NCI-H2196 treated with DMSO at 0.1 percent for 48 hours (cell line): ENCODE measurements at regions not wholly inside any gene's neighbourhood (a gene's known extent, or its start where the extent isn't known, plus 50 kb on each side); places are given as distances from the start of the nearest gene placed in this dataset.

Source experiments
- DNase-seq: peaks from one replicate; lab custom pipeline; 2025; ENCODE audit not compliant: unreplicated experiment; lab: John Stamatoyannopoulos, UW

DNA sequence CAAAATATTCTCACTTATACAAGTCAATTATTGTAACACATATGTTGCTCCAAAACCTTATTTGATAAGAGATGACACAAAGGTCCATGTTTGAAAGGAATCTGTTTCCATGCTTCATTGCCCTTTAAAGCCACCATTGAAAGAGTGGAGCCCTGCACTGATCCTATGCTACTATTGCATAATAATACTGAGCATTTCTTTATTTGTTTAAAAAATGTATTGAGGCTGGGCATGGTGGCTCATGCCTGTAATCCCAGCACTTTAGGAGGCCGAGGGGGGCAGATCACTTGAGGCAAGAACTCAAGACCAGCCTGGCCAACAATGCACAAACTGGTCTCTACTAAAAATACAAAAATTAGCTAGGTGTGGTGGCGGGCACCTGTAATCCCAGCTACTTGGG is 178.8 kb upstream of the STARD13 start:
- no peak for DNase-seq

GRCh38 chr13:33466262-33466661 is 180.7 kb upstream of the STARD13 start:
- DNase-seq = no peak

GRCh38 chr13:33467556-33467955 is 182.0 kb upstream of the STARD13 start:
- DNase-seq = no peak

GRCh38 chr13:33471204-33471603 is 185.6 kb upstream of the STARD13 start:
- no peak for DNase-seq

DNA sequence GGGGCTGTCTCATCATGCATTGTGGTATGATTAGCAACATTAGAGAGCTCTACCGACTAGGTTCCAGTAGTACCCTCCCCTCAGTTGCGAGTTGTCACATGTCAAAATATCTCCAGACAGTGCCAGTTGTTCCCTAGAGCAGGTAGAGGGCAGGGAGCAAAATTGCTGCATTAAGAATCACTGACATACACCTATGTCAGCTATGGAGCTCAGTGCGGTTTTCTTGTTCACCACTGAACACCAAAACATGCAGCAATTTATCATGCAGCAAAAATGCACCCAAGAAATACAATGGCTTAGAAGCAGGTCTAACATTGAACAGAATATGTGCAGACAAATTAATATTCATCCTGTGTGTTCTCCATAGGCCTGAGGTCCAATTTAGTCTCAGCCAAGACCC is 186.9 kb upstream of the STARD13 start:
- no peak for DNase-seq

GRCh38 chr13:33479105-33479504 is 193.6 kb upstream of the STARD13 start:
- DNase-seq = no peak

DNA sequence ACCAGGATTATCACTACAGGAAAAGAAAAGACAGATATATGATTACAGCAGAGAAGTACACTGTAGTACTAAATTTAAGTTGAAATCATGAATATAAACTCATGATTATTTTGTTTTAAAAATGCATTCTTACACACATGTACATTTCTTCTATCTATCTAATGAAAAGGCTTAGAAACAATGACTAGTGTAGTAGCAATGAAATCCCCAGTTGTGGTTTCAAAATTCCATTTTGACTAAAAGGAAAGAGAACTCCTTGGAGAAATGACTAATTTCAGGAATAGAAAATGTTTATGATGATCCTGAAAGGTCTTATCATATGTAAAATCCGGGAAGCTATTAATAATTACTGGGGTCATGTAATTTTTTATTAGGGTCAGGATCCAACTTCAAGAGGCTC is 195.0 kb upstream of the STARD13 start:
- DNase-seq = no peak

DNA sequence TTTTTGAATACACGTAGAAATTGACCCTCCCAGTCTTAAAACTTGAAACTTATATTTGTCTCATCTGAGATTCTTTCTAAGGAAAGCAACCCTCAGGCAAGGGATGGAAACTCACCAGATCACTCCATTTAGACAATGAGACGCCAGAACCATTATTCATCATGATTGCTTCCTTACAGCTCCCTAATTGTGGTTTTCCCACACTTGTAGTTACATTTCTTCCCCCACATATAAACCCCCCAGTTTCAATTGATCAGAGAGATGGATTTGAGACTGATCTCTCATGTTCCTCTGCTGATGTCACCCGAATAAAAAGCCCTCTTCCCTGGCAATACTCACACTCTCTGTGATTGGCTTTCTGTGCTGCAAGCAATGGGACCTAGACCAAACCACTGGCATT is 197.9 kb upstream of the STARD13 start:
- DNase-seq = no peak

DNA sequence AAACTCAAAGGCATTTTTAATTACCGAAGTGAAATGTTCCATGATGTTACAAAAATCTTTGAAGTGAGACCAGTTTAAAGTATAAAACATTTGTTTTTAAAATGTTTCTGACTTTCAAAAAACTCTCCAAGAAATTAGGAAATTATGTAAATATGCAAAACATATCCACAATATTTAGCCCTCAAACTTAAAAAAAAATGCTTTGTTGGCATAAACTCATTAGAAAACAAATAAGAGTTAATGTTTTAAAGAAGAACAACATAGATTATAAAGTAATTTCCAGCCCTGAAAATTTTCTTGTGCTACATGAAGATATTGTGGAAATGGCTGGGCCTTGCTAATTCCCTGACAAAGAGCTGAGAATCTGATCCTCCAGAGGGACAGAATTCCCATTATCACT is 199.7 kb upstream of the STARD13 start:
- no peak for DNase-seq

GRCh38 chr13:33487575-33488243 is 202.2 kb upstream of the STARD13 start:
- no peak for DNase-seq

- DNase-seq = no peak
Measured at GRCh38 chr13:33489563-33489962, 204.0 kb upstream of the STARD13 start.

- no peak for DNase-seq
Measured at GRCh38 chr13:33490461-33491327, 205.1 kb upstream of the STARD13 start.

DNA sequence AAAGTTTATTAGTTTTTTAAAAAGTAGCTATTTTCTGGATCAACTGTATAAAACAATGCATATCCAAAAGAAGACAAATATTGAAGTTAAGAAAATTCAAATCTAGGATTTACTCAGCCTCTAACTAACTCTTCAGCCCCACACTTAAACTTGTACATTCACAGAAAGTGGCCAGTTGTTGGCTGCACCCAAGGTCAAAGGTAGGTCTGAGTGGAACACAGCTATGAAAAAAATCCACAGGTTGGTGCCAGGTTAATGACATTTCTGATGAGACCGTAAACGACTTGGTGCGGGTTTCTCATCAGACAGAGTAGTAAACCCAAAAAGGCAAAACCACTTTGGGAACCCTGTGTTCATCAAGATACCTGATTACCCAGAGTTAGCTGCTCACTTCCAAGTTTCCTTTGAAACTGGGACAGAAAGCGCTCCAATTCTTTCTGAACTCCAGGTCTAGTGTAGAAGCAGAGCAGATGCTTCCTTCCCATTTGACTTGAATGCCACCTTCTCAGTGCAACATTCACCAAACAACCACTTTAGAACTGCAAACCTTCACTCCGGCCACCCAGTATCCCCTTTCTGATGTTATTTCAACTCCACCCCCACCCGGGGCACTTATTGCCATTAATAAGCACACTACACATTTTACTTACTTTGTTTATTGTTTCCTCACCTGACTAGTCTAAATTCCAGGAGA is 208.3 kb upstream of the STARD13 start:
- DNase-seq = no peak

- DNase-seq = no peak
Measured at GRCh38 chr13:33494596-33495204, 209.1 kb upstream of the STARD13 start.

GRCh38 chr13:33496336-33496735 is 210.8 kb upstream of the STARD13 start:
- no peak for DNase-seq

DNA sequence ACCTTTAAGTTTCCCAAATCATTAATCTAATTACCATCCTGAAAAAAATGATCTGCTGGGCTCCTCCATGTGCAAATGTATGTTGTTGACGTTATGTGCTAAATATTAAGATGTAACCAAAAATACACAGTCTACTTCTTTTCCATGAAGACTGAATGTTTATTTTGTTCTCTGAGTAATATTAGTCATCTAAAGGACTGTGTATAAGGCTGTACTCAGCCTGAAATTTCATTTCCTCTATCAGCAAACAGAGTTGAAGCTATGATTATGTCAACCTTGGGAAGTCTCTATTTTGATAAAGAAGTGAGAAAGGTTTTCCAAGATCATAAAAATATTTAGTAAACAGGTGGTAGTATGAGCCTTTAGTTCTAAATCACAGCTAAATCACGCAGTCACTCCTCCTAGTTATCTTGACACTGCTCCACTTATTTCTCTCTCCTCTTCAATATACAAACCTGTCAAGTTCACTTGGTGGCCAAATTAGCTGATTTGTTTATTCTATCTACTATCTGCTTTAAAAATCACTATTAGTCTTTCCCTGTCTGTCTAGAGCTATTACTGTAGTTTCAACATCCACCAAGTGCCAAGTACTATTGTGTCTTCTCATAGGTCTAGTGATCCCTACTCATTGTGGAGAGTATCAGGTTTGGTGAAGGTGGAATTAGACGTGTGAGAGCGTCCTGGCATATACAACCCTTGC is 211.7 kb upstream of the STARD13 start:
- DNase-seq = no peak

- DNase-seq = no peak
Measured at GRCh38 chr13:33508060-33508459, 222.5 kb upstream of the STARD13 start.

- DNase-seq = no peak
Measured at GRCh38 chr13:33509642-33510229, 224.2 kb upstream of the STARD13 start.

- no peak for DNase-seq
Measured at GRCh38 chr13:33510350-33510970, 224.9 kb upstream of the STARD13 start.
